Lower lobe of right lung (tissue), 2 donors: ENCODE measurements at regions not wholly inside any gene's neighbourhood (a gene's known extent, or its start where the extent isn't known, plus 50 kb on each side); places are given as distances from the start of the nearest gene placed in this dataset.

ENCODE experiments used
- ATAC-seq, 2 donors: fragments of 200-7000 bp; cut with Tn5 transposase; one replicate each; pipeline ENCODE4 v1.9.1; 2020 to 2022; ENCODE audit warnings: mild to moderate bottlenecking in 2 of 2, moderate library complexity in 2 of 2
- DNase-seq: peaks from one replicate; pipeline ENCODE4 v3.0.0-alpha.2; 2020
- H3K27ac ChIP-seq: fragments of 200-600 bp; one replicate; pipeline ENCODE4 v1.8.0; 2022
- H3K27me3 ChIP-seq: fragments of 200-600 bp; one replicate; pipeline ENCODE4 v1.8.0; 2022; ENCODE audit warnings: low read depth
- H3K36me3 ChIP-seq: fragments of 200-600 bp; one replicate; pipeline ENCODE4 v1.8.0; 2022; ENCODE audit warnings: mild to moderate bottlenecking
- H3K4me1 ChIP-seq: fragments of 200-600 bp; one replicate; pipeline ENCODE4 v1.8.0; 2022
- H3K4me3 ChIP-seq: fragments of 200-600 bp; one replicate; pipeline ENCODE4 v1.8.0; 2022; ENCODE audit warnings: mild to moderate bottlenecking
- H3K9me3 ChIP-seq: fragments of 200-600 bp; one replicate; pipeline ENCODE4 v1.8.0; 2022
- intact Hi-C: fragments of 100-400 bp; cut with DNase I; formaldehyde crosslinking; loops from one replicate; pipeline ENCODE4 v1.11.0; 2022
- TF ChIP-seq, protein P1 (sequence below): fragments of 200-600 bp; IDR thresholded peaks from one replicate; pipeline ENCODE4 v1.8.0; 2022; ENCODE audit warnings: antibody characterized with exemption, mild to moderate bottlenecking
- donor health status: DM: no; HTN: yes; CAD: no; lungs with severe emphysema.

DNA sequence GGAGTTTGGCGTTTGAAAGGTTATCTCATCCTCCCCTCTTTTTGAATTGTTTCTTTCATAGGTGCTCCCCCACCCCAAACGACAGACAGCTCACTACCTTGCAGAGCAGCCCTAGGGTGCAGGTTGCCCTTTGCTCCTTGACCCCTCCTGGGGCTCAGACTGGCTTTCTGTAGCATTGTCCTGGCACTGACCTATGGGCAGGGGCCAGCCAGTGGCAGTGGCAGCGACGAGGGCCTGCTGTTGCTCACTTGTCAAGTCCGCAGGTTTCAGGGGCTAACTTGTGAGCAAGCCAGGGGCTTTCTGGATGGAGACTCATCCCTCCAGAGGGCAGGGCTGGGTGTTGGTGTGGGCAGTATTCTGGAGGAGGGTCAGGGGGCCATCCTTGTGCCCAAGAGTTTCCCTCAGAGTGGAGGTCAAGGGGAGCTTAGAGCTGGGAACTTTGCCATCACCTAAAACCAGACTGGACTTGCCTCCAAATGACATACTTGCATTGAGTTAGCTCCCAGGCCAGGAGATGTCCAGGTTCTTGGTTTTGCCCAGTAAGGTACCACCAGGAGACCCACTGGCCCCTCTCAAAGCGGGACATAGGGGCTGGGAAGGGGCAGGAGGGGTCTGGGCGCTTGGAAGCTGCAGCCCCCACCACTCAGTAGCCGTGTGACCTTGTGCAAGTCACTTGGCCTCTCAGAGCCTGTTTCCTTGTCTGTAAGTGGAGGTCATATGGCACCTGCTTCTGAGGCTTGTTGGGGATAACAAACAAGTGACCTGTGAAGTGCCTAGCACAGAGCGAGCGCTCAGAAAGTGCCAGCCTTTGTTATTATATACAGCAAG, 53.5 kb upstream of the CDKN2AIPNL start:
- ATAC-seq (no peak), DNase-seq (no peak)
- H3K4me3 ChIP-seq = peak overlapping the region; percentile 59
- H3K36me3 ChIP-seq = no peaks in the 10 kb centered on the region
- TF ChIP-seq, protein P1, sequence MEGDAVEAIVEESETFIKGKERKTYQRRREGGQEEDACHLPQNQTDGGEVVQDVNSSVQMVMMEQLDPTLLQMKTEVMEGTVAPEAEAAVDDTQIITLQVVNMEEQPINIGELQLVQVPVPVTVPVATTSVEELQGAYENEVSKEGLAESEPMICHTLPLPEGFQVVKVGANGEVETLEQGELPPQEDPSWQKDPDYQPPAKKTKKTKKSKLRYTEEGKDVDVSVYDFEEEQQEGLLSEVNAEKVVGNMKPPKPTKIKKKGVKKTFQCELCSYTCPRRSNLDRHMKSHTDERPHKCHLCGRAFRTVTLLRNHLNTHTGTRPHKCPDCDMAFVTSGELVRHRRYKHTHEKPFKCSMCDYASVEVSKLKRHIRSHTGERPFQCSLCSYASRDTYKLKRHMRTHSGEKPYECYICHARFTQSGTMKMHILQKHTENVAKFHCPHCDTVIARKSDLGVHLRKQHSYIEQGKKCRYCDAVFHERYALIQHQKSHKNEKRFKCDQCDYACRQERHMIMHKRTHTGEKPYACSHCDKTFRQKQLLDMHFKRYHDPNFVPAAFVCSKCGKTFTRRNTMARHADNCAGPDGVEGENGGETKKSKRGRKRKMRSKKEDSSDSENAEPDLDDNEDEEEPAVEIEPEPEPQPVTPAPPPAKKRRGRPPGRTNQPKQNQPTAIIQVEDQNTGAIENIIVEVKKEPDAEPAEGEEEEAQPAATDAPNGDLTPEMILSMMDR = no peak
- H3K27me3 ChIP-seq = no peaks in the 10 kb centered on the region
- intact Hi-C loops = no loop called here
- H3K27ac ChIP-seq = peak overlapping the region; percentile 96
- no peaks in the 10 kb centered on the region for H3K9me3 ChIP-seq
- H3K4me1 ChIP-seq = peaks cover 38% of the 10 kb centered on the region

DNA sequence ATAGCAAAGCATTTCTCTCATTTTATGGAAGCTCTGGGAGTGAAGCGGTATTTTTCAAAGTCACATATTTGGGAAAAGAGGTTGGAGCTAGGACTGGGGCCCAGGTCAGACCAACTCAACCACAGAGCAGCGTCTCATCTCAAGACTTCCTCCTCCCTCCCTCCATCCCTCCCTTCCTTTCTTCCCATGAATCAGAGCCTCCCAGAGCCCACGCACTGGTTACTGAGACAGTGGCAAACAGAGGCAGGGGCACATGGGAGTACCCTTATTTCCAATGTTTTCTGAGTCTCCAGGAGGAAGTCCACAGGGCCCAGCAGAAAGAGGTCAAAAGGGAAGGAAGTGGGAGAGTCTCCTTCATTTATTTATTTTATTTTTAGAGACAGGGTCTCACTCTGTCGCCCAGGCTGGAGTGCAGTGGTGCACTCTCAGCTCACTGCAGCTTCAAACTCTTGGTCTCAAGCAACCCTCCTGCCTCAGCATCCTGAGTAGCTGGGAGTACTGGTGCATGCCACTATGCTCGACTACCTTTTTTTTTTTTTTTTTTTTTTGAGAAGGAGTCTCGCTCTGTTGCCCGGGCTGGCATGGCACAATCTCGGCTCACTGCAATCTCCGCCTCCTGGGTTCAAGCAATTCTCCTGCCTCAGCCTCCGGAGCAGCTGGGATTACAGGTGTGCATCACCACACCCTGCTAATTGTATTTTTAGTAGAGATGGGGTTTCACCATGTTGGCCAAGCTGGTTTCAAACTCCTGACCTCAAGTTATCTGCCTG, 52.5 kb upstream of the CDKN2AIPNL start:
- Histone ChIP-seq H3K4me1 (peaks cover 38% of the 10 kb centered on the region), H3K27ac (no peak overlapping the region), H3K36me3 (no peaks in the 10 kb centered on the region), H3K4me3 (no peak overlapping the region), H3K27me3 (no peaks in the 10 kb centered on the region), H3K9me3 (no peaks in the 10 kb centered on the region)
- intact Hi-C loops = no loop called here
- TF ChIP-seq, protein P1 = no peak
- no peak for ATAC-seq
- DNase-seq = no peak

- ATAC-seq = no peak
- Histone ChIP-seq H3K36me3 (no peaks in the 10 kb centered on the region), H3K4me1 (peaks cover 38% of the 10 kb centered on the region), H3K27ac (no peak overlapping the region), H3K4me3 (no peak overlapping the region), H3K9me3 (no peaks in the 10 kb centered on the region), H3K27me3 (no peaks in the 10 kb centered on the region)
- no peak for DNase-seq
- TF ChIP-seq, protein P1 = no peak
- intact Hi-C loops = no loop called here
Measured at GRCh38 chr5:134463176-134463720, 51.6 kb upstream of the CDKN2AIPNL start.

- intact Hi-C loops = no loop called here
- TF ChIP-seq, protein P1 = no peak
Measured at GRCh38 chr5:134462761-134463160, 51.1 kb upstream of the CDKN2AIPNL start.

GRCh38 chr5:134462047-134462575, 50.4 kb upstream of the CDKN2AIPNL start:
- TF ChIP-seq, protein P1 = no peak
- H3K36me3 ChIP-seq = no peaks in the 10 kb centered on the region
- no peaks in the 10 kb centered on the region for H3K27me3 ChIP-seq
- no peak for DNase-seq
- H3K9me3 ChIP-seq = no peaks in the 10 kb centered on the region
- no peak overlapping the region for H3K4me3 ChIP-seq
- ATAC-seq = no peak
- H3K4me1 ChIP-seq = peaks cover 34% of the 10 kb centered on the region
- no peak overlapping the region for H3K27ac ChIP-seq
- intact Hi-C loops = no loop called here

More at GRCh38 chr5:134462761-134463160, 51.1 kb upstream of the CDKN2AIPNL start:
- H3K27me3 ChIP-seq = no peaks in the 10 kb centered on the region
- H3K4me1 ChIP-seq = peaks cover 38% of the 10 kb centered on the region
- H3K9me3 ChIP-seq = no peaks in the 10 kb centered on the region
- no peak overlapping the region for H3K27ac ChIP-seq
- H3K36me3 ChIP-seq = no peaks in the 10 kb centered on the region
- no peak for ATAC-seq
- H3K4me3 ChIP-seq = no peak overlapping the region
- DNase-seq = no peak
